H9 (cell line): ENCODE measurements at regions not wholly inside any gene's neighbourhood (a gene's known extent, or its start where the extent isn't known, plus 50 kb on each side); places are given as distances from the start of the nearest gene placed in this dataset.

Experiments used
- DNase-seq: peaks from one replicate; pipeline ENCODE4 v3.0.0-alpha.2; 2017
- H2AFZ ChIP-seq: one replicate; pipeline ENCODE4 v1.6.1; 2013; ENCODE audit warnings: mild to moderate bottlenecking, low read length, control low read depth, moderate library complexity
- H2AK5ac ChIP-seq: 2 replicates; pipeline ENCODE4 v1.6.1; 2013; ENCODE audit warnings: low read length, control low read depth, mixed read lengths; ENCODE audit not compliant: insufficient read length
- H2BK120ac ChIP-seq: one replicate; pipeline ENCODE4 v1.6.1; 2013; ENCODE audit warnings: low read depth, mild to moderate bottlenecking, low read length, control low read depth, inconsistent platforms; ENCODE audit not compliant: poor library complexity, severe bottlenecking
- H2BK12ac ChIP-seq: 2 replicates; pipeline ENCODE4 v1.6.1; 2013; ENCODE audit warnings: low read length, control low read depth, mixed read lengths, low read depth; ENCODE audit not compliant: insufficient read length
- H2BK15ac ChIP-seq: 2 replicates; pipeline ENCODE4 v1.6.1; 2013; ENCODE audit warnings: low read depth, low read length, control low read depth
- H2BK20ac ChIP-seq: one replicate; pipeline ENCODE4 v1.6.1; 2013; ENCODE audit warnings: low read depth, mild to moderate bottlenecking, low read length, control low read depth, inconsistent platforms; ENCODE audit not compliant: poor library complexity, severe bottlenecking
- H2BK5ac ChIP-seq: 2 replicates; pipeline ENCODE4 v1.6.1; 2013; ENCODE audit warnings: low read length, control low read depth, mixed read lengths; ENCODE audit not compliant: insufficient read length
- H3K14ac ChIP-seq: 2 replicates; pipeline ENCODE4 v1.6.1; 2013; ENCODE audit warnings: low read length, control low read depth; ENCODE audit not compliant: insufficient read depth
- H3K18ac ChIP-seq: 2 replicates; pipeline ENCODE4 v1.6.1; 2013; ENCODE audit warnings: low read depth, mild to moderate bottlenecking, mixed read lengths, low read length, control low read depth; ENCODE audit not compliant: insufficient read length
- H3K23ac ChIP-seq: 2 replicates; pipeline ENCODE4 v1.6.1; 2013; ENCODE audit warnings: low read length, control low read depth, mixed read lengths, low read depth; ENCODE audit not compliant: insufficient read length
- H3K23me2 ChIP-seq: 2 replicates; pipeline ENCODE4 v1.6.1; 2013; ENCODE audit warnings: low read depth, mild to moderate bottlenecking, mixed read lengths, low read length, control low read depth; ENCODE audit not compliant: insufficient read length, poor library complexity, severe bottlenecking
- H3K27ac ChIP-seq: 2 replicates; pipeline ENCODE4 v1.5.1; 2013; ENCODE audit warnings: low read length, control low read depth, mixed read lengths, low read depth; ENCODE audit not compliant: insufficient read length
- H3K27me3 ChIP-seq: 2 replicates; pipeline ENCODE4 v1.6.1; 2013; ENCODE audit warnings: low read length, control low read depth, inconsistent platforms; ENCODE audit not compliant: insufficient read depth
- H3K4ac ChIP-seq: 2 replicates; pipeline ENCODE4 v1.6.1; 2013; ENCODE audit warnings: low read depth, mild to moderate bottlenecking, control low read depth, inconsistent platforms, low read length, moderate library complexity
- H3K4me1 ChIP-seq: 2 replicates; pipeline ENCODE4 v1.6.1; 2013; ENCODE audit warnings: low read length, control low read depth, inconsistent platforms; ENCODE audit not compliant: insufficient read depth
- H3K4me2 ChIP-seq: 2 replicates; pipeline ENCODE4 v1.6.1; 2013; ENCODE audit warnings: low read length, control low read depth, mixed read lengths; ENCODE audit not compliant: insufficient read length, insufficient read depth
- H3K56ac ChIP-seq: 2 replicates; pipeline ENCODE4 v1.6.1; 2013; ENCODE audit warnings: low read depth, mild to moderate bottlenecking, mixed read lengths, low read length, control low read depth; ENCODE audit not compliant: insufficient read length
- H3K79me1 ChIP-seq: 2 replicates; pipeline ENCODE4 v1.6.1; 2013; ENCODE audit warnings: low read depth, mild to moderate bottlenecking, moderate library complexity, low read length, control low read depth, inconsistent platforms; ENCODE audit not compliant: insufficient read depth, poor library complexity, severe bottlenecking
- H3K79me2 ChIP-seq: 2 replicates; pipeline ENCODE4 v1.6.1; 2013; ENCODE audit warnings: low read length, control low read depth, inconsistent platforms; ENCODE audit not compliant: insufficient read depth
- H3K9ac ChIP-seq: 2 replicates; pipeline ENCODE4 v1.6.1; 2013; ENCODE audit warnings: low read length, control low read depth, mixed read lengths; ENCODE audit not compliant: insufficient read length; ENCODE audit errors: extremely low read depth
- H3K9me3 ChIP-seq: one replicate; pipeline ENCODE4 v1.6.1; 2013; ENCODE audit warnings: low read depth, low read length, inconsistent platforms; ENCODE audit not compliant: control insufficient read depth
- H3T11ph ChIP-seq: one replicate; pipeline ENCODE4 v1.6.1; 2013; ENCODE audit warnings: mild to moderate bottlenecking, low read length, control low read depth, inconsistent platforms
- H4K20me1 ChIP-seq: one replicate; pipeline ENCODE4 v1.6.1; 2013; ENCODE audit not compliant: control insufficient read depth, insufficient read length, insufficient read depth
- H4K5ac ChIP-seq: 2 replicates; pipeline ENCODE4 v1.6.1; 2013; ENCODE audit warnings: low read depth, mild to moderate bottlenecking, mixed read lengths, low read length, control low read depth; ENCODE audit not compliant: insufficient read length
- H4K8ac ChIP-seq: replicated peaks from 2 replicates; pipeline ENCODE4 v1.6.1; 2013; ENCODE audit warnings: low read length, control low read depth, mixed read lengths, low read depth; ENCODE audit not compliant: insufficient read length
- H4K91ac ChIP-seq: 2 replicates; pipeline ENCODE4 v1.6.1; 2013; ENCODE audit warnings: low read depth, mild to moderate bottlenecking, moderate library complexity, mixed read lengths, low read length, control low read depth; ENCODE audit not compliant: insufficient read length
- H3K27ac Mint-ChIP-seq, 3 experiments: 2 replicates in 2 of 3; 3 replicates in 1 of 3; pipeline ENCODE4 v1.8.0; 2020 to 2021; ENCODE audit warnings: mixed read lengths in 3 of 3, mild to moderate bottlenecking in 1 of 3, moderate library complexity in 1 of 3
- H3K27me3 Mint-ChIP-seq: 2 replicates; pipeline ENCODE4 v1.8.0; 2021; ENCODE audit warnings: low read depth, mild to moderate bottlenecking, moderate library complexity, mixed read lengths
- H3K36me3 Mint-ChIP-seq, 3 experiments: 2 replicates in 2 of 3; 3 replicates in 1 of 3; pipeline ENCODE4 v1.8.0; 2020 to 2021; ENCODE audit warnings: low read depth in 3 of 3, mixed read lengths in 3 of 3; ENCODE audit not compliant: insufficient read depth in 1 of 3
- H3K4me1 Mint-ChIP-seq, 2 experiments: 2 replicates each; pipeline ENCODE4 v1.8.0; 2020; ENCODE audit warnings: mixed read lengths in 2 of 2
- H3K4me3 Mint-ChIP-seq, 2 experiments: 2 replicates in 1 of 2; 3 replicates in 1 of 2; pipeline ENCODE4 v1.8.0; 2020 to 2021; ENCODE audit warnings: mild to moderate bottlenecking in 2 of 2, mixed read lengths in 2 of 2, moderate library complexity in 1 of 2
- H3K9me3 Mint-ChIP-seq, 2 experiments: 2 replicates in 1 of 2; 3 replicates in 1 of 2; pipeline ENCODE4 v1.8.0; 2020; ENCODE audit warnings: mild to moderate bottlenecking in 2 of 2, mixed read lengths in 2 of 2, moderate library complexity in 1 of 2
- WGBS: extraction: QIAGEN DNeasy Blood & Tissue Kit; methylation state at CpG from one replicate; pipeline ENCODE4 v1.1.7; 2013; ENCODE audit warnings: missing lambda C conversion rate, low lambda C conversion rate, mixed read lengths; ENCODE audit not compliant: insufficient read length; ENCODE audit errors: extremely low coverage; 5-methylcytosine and 5-hydroxymethylcytosine counted together
- TF ChIP-seq, protein P1 (sequence below): fragments of 200-600 bp; sonication (generic); conservative IDR thresholded peaks from 3 replicates; pipeline ENCODE4 v1.8.0; 2021; ENCODE audit warnings: antibody characterized with exemption, mild to moderate bottlenecking

DNA sequence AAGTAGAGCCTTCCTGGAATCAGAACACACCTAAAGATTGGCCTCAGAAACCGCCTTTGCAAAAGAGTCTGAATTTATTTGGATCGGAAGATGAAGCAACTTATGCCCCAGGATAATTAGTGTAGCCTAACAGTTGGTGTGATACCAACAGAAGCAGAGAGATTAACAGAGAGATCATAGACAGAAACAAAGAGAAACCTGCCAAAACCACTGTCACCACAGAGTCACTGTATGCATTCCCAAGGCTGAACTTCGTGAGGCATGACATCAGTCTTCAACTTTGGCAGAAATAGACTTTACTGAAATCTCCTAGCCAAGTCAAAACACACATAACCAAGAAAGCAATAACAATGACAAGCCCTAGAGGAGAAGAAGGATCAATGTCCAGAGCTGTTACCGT is 361.8 kb downstream of the ELAVL2 start:
- H2BK15ac ChIP-seq = no peak overlapping the region
- H2BK12ac ChIP-seq = no peak overlapping the region
- H3K79me2 ChIP-seq = no peaks in the 10 kb centered on the region
- no peak overlapping the region for H3K18ac ChIP-seq
- H4K91ac ChIP-seq = no peak overlapping the region
- Mint-ChIP-seq H3K4me3 (no peak overlapping the region), H3K27me3 (no peaks in the 10 kb centered on the region), H3K36me3 (no peaks in the 10 kb centered on the region), H3K27ac (no peak overlapping the region), H3K4me1 (no peaks in the 10 kb centered on the region), H3K9me3 (no peaks in the 10 kb centered on the region)
- no peak overlapping the region for H3K4ac ChIP-seq
- no peak overlapping the region for H2BK120ac ChIP-seq
- no peak overlapping the region for H3K14ac ChIP-seq
- no peak overlapping the region for H3K9ac ChIP-seq
- H4K8ac ChIP-seq = no peak overlapping the region
- TF ChIP-seq, protein P1, sequence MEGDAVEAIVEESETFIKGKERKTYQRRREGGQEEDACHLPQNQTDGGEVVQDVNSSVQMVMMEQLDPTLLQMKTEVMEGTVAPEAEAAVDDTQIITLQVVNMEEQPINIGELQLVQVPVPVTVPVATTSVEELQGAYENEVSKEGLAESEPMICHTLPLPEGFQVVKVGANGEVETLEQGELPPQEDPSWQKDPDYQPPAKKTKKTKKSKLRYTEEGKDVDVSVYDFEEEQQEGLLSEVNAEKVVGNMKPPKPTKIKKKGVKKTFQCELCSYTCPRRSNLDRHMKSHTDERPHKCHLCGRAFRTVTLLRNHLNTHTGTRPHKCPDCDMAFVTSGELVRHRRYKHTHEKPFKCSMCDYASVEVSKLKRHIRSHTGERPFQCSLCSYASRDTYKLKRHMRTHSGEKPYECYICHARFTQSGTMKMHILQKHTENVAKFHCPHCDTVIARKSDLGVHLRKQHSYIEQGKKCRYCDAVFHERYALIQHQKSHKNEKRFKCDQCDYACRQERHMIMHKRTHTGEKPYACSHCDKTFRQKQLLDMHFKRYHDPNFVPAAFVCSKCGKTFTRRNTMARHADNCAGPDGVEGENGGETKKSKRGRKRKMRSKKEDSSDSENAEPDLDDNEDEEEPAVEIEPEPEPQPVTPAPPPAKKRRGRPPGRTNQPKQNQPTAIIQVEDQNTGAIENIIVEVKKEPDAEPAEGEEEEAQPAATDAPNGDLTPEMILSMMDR = no peak
- no CpG with 5 or more reads among the region's 4 CpGs for WGBS
- no peak overlapping the region for H3T11ph ChIP-seq
- no peaks in the 10 kb centered on the region for H3K79me1 ChIP-seq
- H3K23ac ChIP-seq = no peak overlapping the region
- H2AFZ ChIP-seq = no peak overlapping the region
- no peak overlapping the region for H4K5ac ChIP-seq
- H3K9me3 ChIP-seq = no peaks in the 10 kb centered on the region
- H3K56ac ChIP-seq = no peak overlapping the region
- H2BK5ac ChIP-seq = no peak overlapping the region
- no peaks in the 10 kb centered on the region for H3K27me3 ChIP-seq
- no peak overlapping the region for H2BK20ac ChIP-seq
- H3K4me1 ChIP-seq = no peaks in the 10 kb centered on the region
- no peak overlapping the region for H2AK5ac ChIP-seq
- DNase-seq = no peak
- H4K20me1 ChIP-seq = no peaks in the 10 kb centered on the region
- H3K4me2 ChIP-seq = no peak overlapping the region
- no peaks in the 10 kb centered on the region for H3K23me2 ChIP-seq
- no peak overlapping the region for H3K27ac ChIP-seq
